ENCODE measurements at regions not wholly inside any gene's neighbourhood (a gene's known extent, or its start where the extent isn't known, plus 50 kb on each side); places are given as distances from the start of the nearest gene placed in this dataset.

DNA sequence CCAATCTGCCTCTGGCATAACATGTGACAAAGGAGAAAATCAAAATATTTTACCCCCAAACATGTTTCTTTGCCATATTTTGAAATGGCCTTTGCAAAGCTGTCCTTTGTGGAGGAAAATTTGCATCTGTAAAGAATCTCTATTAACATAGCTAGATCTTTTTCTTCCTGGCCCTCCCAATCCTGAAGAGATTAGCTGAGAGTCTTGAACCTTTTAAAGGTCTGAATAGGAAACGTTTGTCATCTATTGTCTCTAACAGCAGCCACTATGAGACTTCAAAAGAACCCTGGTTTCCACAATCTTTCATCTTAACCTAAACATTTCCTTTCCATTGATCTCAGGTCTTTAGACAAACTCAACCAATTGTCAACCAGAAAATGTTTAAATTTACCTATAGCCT lies 520.9 kb upstream of the TGFBR2 start:
- TF ChIP-seq, protein P1, sequence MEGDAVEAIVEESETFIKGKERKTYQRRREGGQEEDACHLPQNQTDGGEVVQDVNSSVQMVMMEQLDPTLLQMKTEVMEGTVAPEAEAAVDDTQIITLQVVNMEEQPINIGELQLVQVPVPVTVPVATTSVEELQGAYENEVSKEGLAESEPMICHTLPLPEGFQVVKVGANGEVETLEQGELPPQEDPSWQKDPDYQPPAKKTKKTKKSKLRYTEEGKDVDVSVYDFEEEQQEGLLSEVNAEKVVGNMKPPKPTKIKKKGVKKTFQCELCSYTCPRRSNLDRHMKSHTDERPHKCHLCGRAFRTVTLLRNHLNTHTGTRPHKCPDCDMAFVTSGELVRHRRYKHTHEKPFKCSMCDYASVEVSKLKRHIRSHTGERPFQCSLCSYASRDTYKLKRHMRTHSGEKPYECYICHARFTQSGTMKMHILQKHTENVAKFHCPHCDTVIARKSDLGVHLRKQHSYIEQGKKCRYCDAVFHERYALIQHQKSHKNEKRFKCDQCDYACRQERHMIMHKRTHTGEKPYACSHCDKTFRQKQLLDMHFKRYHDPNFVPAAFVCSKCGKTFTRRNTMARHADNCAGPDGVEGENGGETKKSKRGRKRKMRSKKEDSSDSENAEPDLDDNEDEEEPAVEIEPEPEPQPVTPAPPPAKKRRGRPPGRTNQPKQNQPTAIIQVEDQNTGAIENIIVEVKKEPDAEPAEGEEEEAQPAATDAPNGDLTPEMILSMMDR (IDR thresholded peaks at IDR 0.05), result no peak
- no peak for TF ChIP-seq POLR2AphosphoS5 (IDR thresholded peaks at IDR 0.05; ENCODE audit: insufficient read depth in 1 of 2, low read depth in 1 of 2)
- no peak for TF ChIP-seq POLR2A (IDR thresholded peaks at IDR 0.05)
